GM19463 (cell line): ENCODE measurements at regions not wholly inside any gene's neighbourhood (a gene's known extent, or its start where the extent isn't known, plus 50 kb on each side); places are given as distances from the start of the nearest gene placed in this dataset.

ENCODE experiments used
- ATAC-seq: cut with Tn5 transposase; IDR thresholded peaks from one replicate; pipeline ENCODE4 v1.9.1; 2021; ENCODE audit warnings: mild to moderate bottlenecking, moderate library complexity; ENCODE audit not compliant: unreplicated experiment

DNA sequence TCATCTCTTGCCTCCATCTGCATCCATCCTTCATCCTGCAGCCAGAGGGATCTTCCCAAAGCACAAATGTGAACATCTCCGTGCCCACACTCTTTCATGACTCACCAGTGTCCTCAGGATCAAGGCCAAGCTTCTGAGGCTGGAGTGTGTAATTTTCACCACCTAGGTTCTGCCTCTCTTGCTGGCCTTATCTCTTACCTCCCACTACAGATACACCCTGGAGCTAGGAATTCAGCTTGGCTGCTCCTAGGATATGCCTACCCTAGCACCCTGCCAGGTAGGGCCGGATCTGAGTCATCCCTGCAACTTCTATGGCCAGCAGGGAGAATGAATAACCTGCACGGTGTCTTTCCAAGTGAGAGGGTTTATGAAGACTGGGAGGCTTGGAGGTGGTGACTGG lies 208.7 kb upstream of the CSF3R start:
- ATAC-seq, result no peak

DNA sequence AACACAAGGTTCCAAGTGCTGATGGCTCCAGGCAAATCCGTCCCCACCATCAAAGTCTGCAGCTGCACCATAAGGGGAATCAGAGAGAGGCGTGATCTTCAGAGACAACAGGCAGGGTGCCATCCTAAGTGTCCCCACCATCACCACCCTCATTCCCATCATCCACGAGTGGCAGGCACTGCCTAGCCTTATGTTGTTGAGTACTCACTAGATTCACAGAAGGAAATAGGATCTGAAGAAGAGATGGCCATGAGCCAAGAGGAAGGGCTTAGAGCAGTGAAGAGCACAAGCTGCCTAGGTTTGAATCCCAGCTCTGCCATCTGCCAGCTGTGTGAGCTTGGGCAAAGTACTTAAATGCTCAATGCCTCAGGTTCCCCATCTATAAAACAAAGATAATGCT lies 207.3 kb upstream of the CSF3R start:
- ATAC-seq, result no peak

DNA sequence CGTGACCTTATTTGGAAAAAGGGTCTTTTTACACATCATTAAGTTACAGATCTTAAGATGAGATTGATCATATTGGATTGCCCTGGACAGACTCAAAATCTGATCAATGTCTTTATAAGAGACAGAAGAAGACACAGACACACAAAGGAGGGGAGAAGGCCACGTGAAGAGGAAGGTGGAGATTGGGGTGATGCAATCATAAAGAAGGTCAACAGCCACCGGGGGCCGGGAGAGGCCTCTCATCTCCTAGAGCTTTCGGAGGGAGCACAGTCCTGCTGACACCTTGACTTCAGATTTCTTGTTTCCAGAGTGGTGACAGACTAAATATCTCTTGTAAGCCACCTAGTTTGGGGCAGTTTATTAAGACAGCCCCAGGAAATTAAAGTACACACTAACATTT lies 204.6 kb upstream of the CSF3R start:
- no peak for ATAC-seq

DNA sequence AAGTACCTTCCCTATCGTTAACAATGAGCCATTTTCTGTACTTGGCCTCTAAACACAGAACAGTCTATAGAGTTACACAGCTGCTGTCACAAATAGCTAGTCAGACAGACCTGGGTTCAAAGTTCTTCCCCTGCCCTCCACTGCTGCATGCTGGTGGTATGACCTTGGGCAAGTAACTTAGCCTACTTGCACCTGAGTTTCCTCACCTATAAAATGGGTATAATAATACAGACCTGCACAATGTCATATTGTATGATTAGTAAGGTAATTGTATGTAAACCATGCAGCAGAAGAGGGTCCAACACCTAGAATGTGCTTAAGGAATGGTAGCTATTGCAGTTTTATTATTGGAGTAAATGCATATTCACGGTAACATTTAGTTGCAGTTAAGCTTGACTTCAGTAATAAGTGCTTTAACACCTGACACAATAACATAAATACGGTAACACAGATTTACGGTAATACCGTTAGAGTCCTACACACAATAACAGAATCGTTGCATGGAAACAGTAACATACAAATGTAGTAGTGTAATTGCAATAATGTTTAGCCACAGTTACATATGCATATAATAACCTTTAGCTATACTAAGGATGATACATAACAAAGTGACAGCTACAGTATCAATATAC lies 193.3 kb upstream of the CSF3R start:
- ATAC-seq, result no peak

DNA sequence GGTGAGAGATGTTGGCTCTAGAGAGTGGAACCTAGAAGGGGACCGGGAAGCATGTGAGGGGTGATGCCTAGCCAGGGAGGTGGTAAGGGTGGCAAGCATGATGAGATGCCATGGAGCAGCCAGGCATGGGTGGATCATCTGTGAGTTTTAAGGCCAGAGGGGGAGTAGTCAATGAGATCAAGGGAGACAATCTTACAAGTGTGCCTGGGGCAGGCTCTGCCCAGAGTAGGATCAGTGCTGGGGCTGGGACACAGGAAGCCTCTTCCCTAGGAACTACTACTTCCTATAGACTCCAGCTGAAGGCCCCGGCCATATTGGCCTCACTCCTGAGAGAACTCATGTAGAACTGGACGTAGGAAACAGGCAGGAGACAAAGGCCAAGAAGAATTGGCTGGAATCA lies 192.4 kb upstream of the CSF3R start:
- ATAC-seq, result no peak

DNA sequence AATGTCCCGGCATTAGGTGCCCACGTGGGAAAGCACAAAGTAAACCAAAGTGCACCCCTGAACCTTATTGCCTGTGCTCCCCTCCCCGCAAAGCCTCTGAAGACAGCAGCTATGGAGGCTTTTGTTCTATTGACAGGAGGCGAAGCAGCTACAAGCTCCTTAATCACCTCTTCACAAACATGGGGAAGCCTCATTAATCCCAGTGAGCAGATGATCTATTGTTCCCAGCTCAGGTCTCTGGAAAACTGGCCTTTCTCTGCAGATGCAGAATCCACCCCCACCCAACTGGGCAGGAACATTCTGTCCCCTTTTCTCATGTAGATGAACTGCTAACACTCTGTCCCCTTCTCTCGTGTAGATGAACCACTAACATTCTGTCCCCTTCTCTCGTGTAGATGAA lies 190.5 kb upstream of the CSF3R start:
- no peak for ATAC-seq

DNA sequence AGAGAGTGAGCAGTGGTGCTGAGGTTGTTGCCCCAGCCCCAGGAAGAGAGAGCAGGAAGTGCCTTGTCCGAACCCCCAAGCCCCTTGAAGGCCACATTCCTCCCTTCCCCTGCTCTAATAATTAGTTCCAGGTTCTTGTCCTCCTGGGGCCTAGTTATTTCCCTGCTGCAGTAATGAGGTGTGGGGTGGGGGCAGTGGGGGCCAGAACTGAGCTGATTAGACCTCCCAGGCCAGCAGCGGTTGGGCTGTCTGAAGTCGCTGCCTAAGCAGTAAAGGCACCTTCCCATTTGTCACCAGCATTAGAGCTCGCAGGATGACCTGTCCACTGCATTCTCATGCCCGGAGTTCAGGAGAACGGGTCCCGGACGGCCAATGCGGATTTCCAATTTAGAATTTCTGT lies 186.5 kb upstream of the CSF3R start:
- no peak for ATAC-seq

DNA sequence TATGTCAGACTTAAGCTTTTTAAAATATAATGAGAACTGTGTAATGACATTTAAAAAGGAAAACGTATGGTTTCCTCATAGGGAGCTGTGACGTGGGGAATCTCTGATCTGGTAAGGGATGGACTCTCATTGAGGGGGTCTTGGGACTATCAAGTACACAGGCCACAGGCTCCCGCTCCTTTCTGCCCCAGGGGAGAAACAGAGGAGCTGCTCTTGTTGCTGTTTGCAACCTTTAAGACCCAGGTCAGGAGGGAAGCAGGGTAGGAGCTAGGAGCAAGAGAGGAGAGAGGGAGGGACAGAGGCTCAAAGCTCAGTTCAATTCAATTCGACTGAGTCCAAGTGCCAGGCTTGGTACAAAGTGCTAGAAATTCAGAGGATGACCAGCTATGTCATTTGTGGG lies 185.1 kb upstream of the CSF3R start:
- no peak for ATAC-seq

DNA sequence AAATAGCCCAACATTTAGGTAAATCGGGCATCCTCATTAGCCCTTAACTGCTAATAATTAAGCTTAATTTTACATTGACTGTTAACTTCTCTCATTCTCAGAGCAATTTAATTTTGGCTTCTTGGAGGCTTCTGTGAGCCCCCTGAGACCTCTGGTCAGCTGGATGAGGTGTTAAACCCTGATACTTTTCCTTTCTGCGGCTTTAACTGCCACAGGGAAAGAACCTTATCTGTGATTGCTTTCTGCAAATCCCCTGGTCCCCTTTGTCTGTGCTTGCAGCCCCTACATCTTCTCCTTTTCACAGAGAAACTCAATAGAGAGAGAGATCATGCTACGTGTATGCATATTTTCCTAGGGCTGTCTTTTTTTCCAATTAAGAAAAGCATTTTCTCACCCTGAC lies 184.5 kb upstream of the CSF3R start:
- no peak for ATAC-seq

DNA sequence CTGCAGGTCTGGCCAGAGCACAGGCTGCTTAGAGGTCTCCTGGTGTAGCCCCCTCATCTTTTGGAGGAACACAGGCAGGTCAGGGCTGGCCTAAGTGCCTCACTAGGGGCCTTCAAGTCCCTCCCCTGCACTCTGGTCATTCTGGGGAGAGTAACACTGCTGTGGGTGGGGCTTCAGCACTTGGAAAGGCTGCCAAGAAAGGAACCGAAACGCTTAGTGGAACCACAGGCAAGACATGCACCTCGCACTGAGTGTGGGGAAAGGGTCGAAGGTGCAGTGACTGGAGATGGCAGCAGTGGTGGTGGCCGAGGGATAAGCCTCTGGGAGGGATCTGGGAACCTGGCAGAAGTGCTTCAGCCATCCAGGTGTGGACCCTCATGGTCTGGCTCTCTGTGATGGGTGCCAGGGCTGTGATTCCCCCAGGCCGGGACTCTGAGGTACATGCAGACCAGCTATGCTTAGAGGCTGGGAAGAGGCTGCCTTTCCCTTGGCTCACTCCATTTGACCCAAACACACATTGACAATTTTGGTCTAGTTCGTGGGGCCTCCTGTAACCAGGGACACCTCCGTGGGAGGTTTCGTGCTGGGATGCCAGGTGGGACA lies 182.9 kb upstream of the CSF3R start:
- no peak for ATAC-seq

DNA sequence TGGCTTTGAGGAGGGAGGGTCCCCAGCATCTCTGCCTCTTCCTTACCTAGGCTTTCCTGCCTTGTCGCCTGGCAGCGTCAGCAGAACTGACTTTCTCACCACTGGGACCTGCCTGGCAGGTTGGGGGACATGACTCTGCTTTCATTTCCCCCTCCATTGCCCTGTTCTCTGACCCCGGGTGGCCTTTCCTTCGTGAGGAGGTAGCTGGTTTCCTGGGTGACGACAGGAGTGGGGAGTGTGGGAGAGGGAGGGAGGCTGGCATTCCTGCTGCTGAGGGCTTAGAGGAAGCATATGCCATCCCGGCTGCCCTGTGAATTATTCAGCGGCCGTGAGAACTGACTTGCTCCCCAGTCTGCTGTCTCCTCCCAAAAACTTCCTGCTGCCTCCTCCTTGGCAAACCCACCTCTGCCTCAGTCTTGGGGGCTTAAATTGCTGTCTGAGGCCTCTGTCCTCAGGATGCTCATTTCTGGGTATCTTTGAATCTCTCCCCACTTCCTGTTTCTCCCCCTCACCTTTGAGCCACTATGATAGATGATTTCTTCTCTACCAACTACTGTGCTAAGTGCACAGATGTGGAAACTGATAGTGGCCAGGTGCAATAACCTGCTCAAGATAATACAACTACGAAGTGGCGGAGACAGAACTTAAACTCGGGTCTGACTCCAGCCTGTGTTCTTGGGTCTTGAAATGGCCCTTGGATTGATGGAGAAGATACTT lies 182.0 kb upstream of the CSF3R start:
- no peak for ATAC-seq

DNA sequence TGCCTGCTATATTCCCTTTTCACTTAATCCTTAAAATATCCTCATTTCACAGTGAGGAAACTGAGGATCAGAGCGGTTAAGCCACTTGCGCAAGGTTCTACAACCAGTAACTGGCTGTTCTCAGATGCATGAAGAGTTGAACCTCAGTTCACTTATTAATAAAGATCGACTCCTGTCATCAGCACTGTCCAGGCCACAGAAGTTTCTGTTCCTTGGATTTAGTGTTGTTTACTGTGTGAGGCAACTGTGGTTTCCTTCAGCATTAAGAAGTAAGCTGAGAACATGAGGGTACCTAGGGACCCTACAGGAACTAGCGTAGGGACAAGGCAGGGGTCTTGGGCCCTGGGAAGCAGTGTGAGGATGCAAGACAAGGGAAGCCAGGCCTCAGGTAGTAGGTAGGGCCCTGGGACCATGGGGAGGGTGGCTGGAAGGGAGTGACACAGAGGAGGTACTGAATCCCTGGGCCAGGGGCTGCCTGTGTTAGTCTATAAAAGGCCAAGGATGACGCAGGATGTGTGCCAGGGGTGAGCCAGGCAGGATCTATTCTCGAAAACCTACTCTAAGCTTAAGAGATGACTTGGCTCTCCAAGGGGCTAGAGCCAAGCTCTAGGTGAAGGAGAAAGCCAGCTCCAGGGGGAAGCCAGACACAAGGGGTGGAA lies 181.2 kb upstream of the CSF3R start:
- no peak for ATAC-seq

DNA sequence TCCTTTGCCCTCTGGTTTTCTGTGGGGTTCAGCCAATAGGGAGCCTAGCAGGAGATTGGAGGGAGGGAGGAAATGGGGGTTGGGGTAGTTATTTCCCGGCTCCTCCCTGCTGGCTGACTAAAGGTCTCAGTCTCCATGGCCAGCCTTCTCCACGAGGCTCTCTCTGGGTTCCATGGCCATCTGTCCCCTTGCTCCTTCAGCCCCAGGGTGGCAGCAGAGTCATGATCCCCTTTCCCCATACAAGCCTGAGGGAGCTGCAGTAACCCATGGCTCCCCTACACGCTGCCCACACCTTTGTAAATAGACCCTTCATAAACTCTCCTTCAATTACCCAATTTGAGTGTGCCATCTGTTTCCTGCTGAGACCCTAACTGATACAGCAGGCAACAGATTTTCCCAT lies 176.1 kb upstream of the CSF3R start:
- no peak for ATAC-seq

DNA sequence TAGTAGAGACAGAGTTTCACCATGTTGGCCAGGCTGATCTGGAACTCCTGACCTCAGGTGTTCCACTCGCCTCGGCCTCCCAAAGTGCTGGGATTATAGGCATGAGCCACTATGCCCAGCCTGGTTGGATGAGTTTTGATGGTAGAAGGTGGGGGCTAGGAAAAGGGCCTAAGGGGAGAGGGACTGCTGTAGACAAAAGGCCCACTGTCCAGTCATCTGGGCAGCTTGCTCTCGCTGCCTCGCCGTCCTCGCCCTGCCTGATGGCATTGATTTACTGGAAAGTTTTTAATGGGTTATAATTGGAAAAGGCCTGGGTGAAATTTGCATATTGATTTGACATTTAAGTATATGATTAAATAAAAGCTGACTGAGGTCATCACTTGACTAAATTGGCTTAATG lies 175.1 kb upstream of the CSF3R start:
- no peak for ATAC-seq

DNA sequence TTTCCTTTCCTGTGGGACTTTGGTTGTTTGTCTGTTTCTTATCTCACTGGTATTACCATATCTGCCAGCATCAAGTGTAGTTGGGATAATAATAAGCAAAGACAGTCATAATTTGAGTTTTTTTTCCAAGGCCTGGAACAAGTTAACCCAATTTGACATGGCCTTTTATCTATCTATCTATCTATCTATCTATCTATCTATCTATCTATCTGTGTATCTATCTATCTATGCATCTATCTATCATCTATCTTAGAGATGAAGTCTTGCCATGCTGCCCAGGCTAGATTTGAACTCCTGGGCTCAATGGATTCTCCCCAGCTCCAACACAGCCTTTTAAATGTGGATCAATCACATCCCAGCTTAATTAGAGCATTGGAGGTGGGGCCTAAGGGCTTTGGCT lies 174.1 kb upstream of the CSF3R start:
- no peak for ATAC-seq

DNA sequence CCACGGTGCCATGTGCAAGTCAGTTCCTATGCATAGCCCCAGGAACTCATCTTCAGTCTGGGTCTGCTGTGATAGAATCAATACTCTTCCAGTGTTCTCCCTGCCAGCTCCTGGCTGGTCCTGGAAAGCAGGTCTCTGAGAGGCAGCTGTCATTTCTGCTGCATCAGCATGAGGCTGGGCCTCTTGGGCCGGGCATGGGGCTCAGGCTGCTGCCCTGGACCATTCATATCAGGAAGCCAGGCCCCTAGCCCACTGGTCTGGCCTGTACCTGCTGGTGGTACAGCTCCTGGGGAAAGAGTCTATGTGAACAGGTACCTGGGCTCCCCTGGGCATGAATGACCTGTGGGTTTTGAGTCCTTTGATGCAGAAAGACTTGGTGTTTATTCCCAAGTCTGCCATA lies 173.6 kb upstream of the CSF3R start:
- ATAC-seq, result no peak

DNA sequence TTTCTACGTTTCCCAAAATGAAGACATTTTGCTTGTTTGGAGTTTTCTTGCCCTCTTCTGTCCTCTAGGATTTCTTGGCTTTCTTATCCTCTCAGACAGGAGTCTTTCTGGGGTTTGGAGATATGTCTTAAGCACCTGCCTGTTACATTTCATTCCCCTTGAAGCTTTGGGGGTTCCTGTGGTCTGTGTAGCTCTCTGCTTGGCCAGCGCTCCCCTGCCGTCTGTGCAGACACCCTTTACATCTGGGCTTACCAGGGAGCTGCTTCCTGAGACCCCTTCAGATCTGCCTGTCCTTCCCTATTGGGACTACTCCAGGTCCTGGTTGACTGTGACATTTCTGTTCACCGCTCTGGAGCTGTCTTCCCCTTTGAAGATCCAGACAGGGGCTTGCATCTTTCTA lies 171.9 kb upstream of the CSF3R start:
- ATAC-seq, result no peak

DNA sequence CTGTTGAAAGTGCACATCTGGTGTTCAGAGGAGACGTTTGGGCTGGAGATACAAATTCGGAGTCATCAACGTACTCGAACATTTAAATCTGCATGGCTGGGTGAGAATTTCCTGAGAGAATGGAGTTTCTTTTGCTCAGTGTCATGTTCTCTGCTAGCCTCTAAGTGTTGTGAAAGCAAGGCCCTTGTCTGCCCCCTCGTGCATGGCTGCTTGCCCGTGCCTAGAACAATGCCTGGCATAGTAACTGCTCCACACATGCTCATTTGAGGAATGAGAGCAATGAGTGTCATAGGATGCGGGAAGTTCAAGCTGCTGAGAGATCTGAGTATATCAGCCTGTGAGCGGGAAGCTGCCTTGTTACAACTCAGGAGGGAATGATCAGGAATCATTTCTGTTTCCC lies 171.1 kb upstream of the CSF3R start:
- no peak for ATAC-seq

DNA sequence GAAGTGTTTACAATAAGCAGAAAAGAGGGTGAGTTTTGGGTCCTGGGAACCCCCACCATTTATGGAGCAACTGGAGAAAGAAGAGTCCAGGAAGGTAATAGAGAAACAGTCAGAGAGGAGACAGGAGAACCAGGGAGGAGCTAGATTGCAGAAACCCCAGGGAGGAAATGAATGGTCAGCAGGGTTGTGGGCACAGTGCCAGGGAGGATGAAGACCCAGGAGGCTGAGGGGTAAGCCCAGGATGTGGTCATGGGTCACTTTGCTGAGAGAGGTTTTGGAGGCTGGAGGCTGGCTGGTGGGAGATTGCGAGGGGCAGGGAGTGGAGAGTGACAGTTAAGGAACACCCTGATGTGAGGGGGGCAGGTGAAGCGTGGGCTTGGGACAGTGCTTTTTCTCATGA lies 169.9 kb upstream of the CSF3R start:
- no peak for ATAC-seq

DNA sequence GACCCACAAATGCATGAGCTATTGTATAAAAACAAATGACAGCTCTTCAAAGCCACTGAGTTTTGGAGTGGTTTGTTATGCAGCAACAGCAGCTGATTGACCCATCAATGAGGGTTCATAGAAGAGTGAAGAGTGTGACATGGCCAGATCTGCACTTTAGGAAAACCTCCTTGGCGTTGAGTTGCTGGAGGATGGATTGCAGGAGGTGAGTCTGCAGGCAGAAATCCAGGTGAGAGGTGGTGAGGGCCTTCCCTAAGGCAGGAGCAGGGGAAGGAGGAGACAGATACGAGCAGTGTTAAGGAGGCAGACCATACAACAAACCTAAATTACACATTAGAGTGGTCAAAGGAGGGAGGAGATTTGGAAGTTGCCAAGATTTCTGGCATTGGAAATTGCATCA lies 169.3 kb upstream of the CSF3R start:
- ATAC-seq, result no peak

DNA sequence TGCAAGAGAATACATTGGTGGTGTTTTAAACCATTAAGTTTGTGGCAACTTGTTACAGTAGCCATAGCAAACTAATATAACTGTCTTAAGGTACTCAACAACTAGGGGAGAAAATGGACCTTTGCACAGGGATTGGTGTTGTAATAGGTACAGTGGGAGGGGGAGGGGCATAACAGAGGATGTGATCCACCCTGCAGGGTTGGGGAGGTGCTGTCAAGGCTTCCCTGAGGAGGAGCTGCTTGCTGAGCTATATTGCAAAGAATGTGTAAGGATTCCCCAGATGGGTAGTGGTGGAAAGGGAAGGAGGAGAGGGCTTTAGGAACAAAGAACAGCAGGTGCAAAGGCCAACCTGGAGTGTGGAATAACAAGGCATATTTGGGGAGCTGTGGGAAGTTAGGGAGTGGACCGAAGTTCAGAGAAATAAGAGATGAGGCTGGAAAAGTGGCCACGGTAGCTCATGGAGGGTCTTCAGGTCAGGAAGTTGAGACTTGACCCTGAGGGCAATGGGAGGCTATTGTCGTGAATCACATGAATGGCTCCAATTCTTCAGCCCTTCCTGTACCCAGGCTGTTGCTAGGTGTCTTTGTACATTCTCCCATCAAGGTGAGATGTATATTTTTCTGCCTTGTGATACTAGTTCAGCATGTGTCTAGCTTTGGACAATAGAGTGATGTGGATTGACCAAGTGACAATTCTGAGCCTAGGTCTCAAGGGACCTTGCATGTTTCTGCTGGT lies 168.6 kb upstream of the CSF3R start:
- no peak for ATAC-seq
